ENCODE measurements at regions not wholly inside any gene's neighbourhood (a gene's known extent, or its start where the extent isn't known, plus 50 kb on each side); places are given as distances from the start of the nearest gene placed in this dataset.

DNA sequence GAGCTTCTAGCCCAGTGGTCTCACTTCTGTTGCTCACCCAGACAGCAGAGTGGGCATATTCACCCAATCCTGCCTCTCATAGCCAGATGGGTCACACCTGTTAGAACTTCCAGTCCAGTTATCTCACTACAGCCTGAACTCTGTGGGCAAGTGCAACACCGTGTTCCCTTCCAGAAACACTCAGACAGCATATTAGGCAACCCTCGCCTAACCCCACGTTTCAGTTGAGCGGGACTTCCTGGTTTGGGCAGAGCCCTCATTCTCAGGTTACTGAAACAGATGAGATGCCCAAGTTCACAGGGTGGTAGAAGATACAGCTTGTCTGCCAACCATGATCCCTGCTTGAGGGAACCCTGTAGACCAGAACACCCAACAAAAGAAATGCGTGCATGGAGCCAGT lies 538.2 kb downstream of the CYLC2 start:
- Mint-ChIP-seq H3K27me3 (no peaks in the 10 kb centered on the region), H3K9me3 (peaks cover 0 to 20% (median 5%) of the 10 kb centered on the region in 11 donors), H3K4me1 (no peaks in the 10 kb centered on the region), H3K4me3 (no peak overlapping the region), H3K36me3 (no peaks in the 10 kb centered on the region), H3K27ac (no peak overlapping the region)
- H3K27ac ChIP-seq (ENCODE audit: low read depth, low read length), result no peak overlapping the region
- CTCF ChIA-PET, result no interaction called here
- POLR2A ChIA-PET, result no interaction called here
- DNase-seq (no peak), ATAC-seq (no peak)
- no peak overlapping the region for H3K4me3 ChIP-seq (ENCODE audit: low read length)
- intact Hi-C loops (cut with micrococcal nuclease), result no loop called here
- H3K4me1 ChIP-seq (ENCODE audit: control insufficient read depth in 2 of 2, insufficient read depth in 2 of 2, low read length in 2 of 2), result no peaks in the 10 kb centered on the region
- no peaks in the 10 kb centered on the region for H3K9me3 ChIP-seq (ENCODE audit: control insufficient read depth in 2 of 3, low read length in 3 of 3)
- no peaks in the 10 kb centered on the region for H3K36me3 ChIP-seq (ENCODE audit: control insufficient read depth in 2 of 3, insufficient read depth in 3 of 3, low read length in 3 of 3)
- H3K27me3 ChIP-seq (ENCODE audit: control insufficient read depth in 2 of 2, insufficient read depth in 2 of 2, low read length in 2 of 2), result no peaks in the 10 kb centered on the region

DNA sequence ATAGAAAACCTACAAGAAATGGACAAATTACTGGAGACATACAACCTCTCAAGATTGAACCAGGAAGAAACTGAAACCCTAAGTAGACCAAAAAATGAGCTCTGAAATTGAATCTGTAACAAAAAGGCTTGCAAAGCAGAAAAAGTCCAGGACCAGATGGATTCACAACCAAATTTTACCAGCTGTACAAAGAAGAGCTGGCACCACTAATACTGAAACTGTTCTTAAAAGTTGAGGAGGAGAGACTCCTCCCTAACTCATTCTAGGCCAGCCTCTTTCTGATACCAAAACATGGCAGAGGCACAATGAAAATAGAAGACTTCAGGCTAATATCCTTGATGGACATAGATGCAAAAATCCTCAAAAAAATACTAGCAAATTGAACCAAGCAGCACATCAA lies 542.3 kb downstream of the CYLC2 start:
- ChIA-PET POLR2A (no interaction called here), CTCF (no interaction called here)
- intact Hi-C loops (cut with micrococcal nuclease), result no loop called here
- Mint-ChIP-seq H3K36me3 (no peaks in the 10 kb centered on the region), H3K4me3 (no peak overlapping the region), H3K27me3 (no peaks in the 10 kb centered on the region), H3K4me1 (no peaks in the 10 kb centered on the region), H3K27ac (no peak overlapping the region), H3K9me3 (peaks cover 3 to 38% (median 8%) of the 10 kb centered on the region in 11 donors)
- no peak for DNase-seq
- Histone ChIP-seq H3K36me3 (ENCODE audit: control insufficient read depth in 2 of 3, insufficient read depth in 3 of 3, low read length in 3 of 3) (no peaks in the 10 kb centered on the region), H3K4me3 (ENCODE audit: low read length) (no peak overlapping the region), H3K9me3 (ENCODE audit: control insufficient read depth in 2 of 3, low read length in 3 of 3) (no peaks in the 10 kb centered on the region), H3K4me1 (ENCODE audit: control insufficient read depth in 2 of 2, insufficient read depth in 2 of 2, low read length in 2 of 2) (no peaks in the 10 kb centered on the region), H3K27ac (ENCODE audit: low read depth, low read length) (no peak overlapping the region), H3K27me3 (ENCODE audit: control insufficient read depth in 2 of 2, insufficient read depth in 2 of 2, low read length in 2 of 2) (no peaks in the 10 kb centered on the region)
- no peak for ATAC-seq

DNA sequence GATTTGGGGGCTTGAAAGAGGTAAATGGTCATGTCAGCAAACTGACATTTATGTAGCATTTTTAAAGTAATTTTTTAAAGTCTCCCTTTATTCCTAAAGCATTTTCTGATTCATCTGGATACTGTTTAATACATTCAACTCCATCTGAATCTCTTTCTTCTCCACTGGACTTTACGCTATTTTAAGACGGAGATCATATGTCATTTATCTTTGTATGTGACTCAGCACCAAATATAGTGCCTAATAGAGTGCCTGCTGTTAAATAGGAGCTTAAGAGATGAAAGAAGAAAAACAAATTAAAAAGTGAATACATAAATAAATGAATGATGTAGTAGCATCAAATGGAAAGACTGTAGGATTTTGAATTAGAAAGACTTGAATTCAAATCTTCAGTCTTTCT lies 548.8 kb upstream of the SMC2 start:
- Mint-ChIP-seq H3K9me3 (peaks cover 0 to 12% (median 2%) of the 10 kb centered on the region in 11 donors), H3K4me3 (no peak overlapping the region), H3K27me3 (no peaks in the 10 kb centered on the region), H3K36me3 (no peaks in the 10 kb centered on the region), H3K4me1 (no peaks in the 10 kb centered on the region), H3K27ac (no peak overlapping the region)
- Histone ChIP-seq H3K9me3 (ENCODE audit: control insufficient read depth in 2 of 3, low read length in 3 of 3) (no peaks in the 10 kb centered on the region), H3K27ac (ENCODE audit: low read depth, low read length) (no peak overlapping the region), H3K36me3 (ENCODE audit: control insufficient read depth in 2 of 3, insufficient read depth in 3 of 3, low read length in 3 of 3) (no peaks in the 10 kb centered on the region), H3K4me3 (ENCODE audit: low read length) (no peak overlapping the region), H3K4me1 (ENCODE audit: control insufficient read depth in 2 of 2, insufficient read depth in 2 of 2, low read length in 2 of 2) (no peaks in the 10 kb centered on the region), H3K27me3 (ENCODE audit: control insufficient read depth in 2 of 2, insufficient read depth in 2 of 2, low read length in 2 of 2) (no peaks in the 10 kb centered on the region)
- DNase-seq, result no peak
- ChIA-PET CTCF (no interaction called here), POLR2A (no interaction called here)
- ATAC-seq, result no peak
- intact Hi-C loops (cut with micrococcal nuclease), result no loop called here

DNA sequence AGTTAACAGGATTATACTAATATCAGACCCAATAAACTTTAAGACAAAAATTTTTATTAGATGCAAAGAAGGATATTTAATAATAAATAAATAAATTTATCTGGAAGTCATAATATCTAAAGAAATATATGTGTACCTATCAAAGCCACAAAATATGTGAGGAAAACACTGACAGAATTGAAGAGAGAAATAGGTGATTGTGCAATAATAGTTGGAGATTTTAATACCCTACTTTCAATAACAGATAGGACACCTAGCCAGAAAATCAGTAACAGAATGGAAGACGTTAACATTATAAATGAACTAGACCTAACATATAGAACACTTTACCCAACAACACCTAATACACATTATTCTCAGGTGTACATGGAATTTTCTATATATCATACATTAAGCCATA lies 541.4 kb upstream of the SMC2 start:
- Mint-ChIP-seq H3K9me3 (peaks cover 0 to 13% (median 4%) of the 10 kb centered on the region in 11 donors), H3K4me3 (no peak overlapping the region), H3K4me1 (no peaks in the 10 kb centered on the region), H3K27me3 (no peaks in the 10 kb centered on the region), H3K36me3 (no peaks in the 10 kb centered on the region), H3K27ac (no peak overlapping the region)
- ChIA-PET POLR2A (no interaction called here), CTCF (no interaction called here)
- intact Hi-C loops (cut with micrococcal nuclease), result no loop called here
- DNase-seq, result no peak
- no peaks in the 10 kb centered on the region for H3K4me1 ChIP-seq (ENCODE audit: control insufficient read depth in 2 of 2, insufficient read depth in 2 of 2, low read length in 2 of 2)
- no peak overlapping the region for H3K4me3 ChIP-seq (ENCODE audit: low read length)
- H3K9me3 ChIP-seq (ENCODE audit: control insufficient read depth in 2 of 3, low read length in 3 of 3), result no peaks in the 10 kb centered on the region
- H3K27ac ChIP-seq (ENCODE audit: low read depth, low read length), result no peak overlapping the region
- ATAC-seq, result no peak
- H3K27me3 ChIP-seq (ENCODE audit: control insufficient read depth in 2 of 2, insufficient read depth in 2 of 2, low read length in 2 of 2), result no peaks in the 10 kb centered on the region
- H3K36me3 ChIP-seq (ENCODE audit: control insufficient read depth in 2 of 3, insufficient read depth in 3 of 3, low read length in 3 of 3), result no peaks in the 10 kb centered on the region

DNA sequence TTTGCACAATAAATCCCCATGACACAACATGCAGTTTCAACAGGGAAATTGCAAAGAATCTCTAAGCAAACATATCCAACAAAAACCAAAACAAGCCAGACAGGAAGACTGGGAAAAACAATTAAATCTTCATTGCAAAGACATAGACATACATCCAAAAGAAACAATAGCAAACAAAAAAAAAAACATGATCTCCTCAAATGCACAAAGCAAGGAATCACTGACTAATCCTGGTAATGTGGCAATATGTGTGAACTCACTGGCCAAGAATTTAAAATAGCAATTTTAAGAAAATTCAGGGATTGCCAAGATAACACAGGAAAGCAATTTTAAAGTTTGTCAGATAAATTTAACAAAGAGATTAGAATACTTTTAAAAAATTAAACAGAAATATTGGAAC lies 520.1 kb upstream of the SMC2 start:
- Mint-ChIP-seq H3K27ac (no peak overlapping the region), H3K27me3 (no peaks in the 10 kb centered on the region), H3K9me3 (peaks cover 3 to 29% (median 10%) of the 10 kb centered on the region in 11 donors), H3K36me3 (no peaks in the 10 kb centered on the region), H3K4me3 (no peak overlapping the region), H3K4me1 (no peaks in the 10 kb centered on the region)
- POLR2A ChIA-PET, result no interaction called here
- ATAC-seq (no peak), DNase-seq (no peak)
- Histone ChIP-seq H3K4me1 (ENCODE audit: control insufficient read depth in 2 of 2, insufficient read depth in 2 of 2, low read length in 2 of 2) (no peaks in the 10 kb centered on the region), H3K9me3 (ENCODE audit: control insufficient read depth in 2 of 3, low read length in 3 of 3) (peaks cover 0 to 8% (median 0%) of the 10 kb centered on the region in 3 experiments), H3K36me3 (ENCODE audit: control insufficient read depth in 2 of 3, insufficient read depth in 3 of 3, low read length in 3 of 3) (no peaks in the 10 kb centered on the region), H3K27ac (ENCODE audit: low read depth, low read length) (no peak overlapping the region), H3K27me3 (ENCODE audit: control insufficient read depth in 2 of 2, insufficient read depth in 2 of 2, low read length in 2 of 2) (no peaks in the 10 kb centered on the region), H3K4me3 (ENCODE audit: low read length) (no peak overlapping the region)
- CTCF ChIA-PET, result no interaction called here
- intact Hi-C loops (cut with micrococcal nuclease), result no loop called here

DNA sequence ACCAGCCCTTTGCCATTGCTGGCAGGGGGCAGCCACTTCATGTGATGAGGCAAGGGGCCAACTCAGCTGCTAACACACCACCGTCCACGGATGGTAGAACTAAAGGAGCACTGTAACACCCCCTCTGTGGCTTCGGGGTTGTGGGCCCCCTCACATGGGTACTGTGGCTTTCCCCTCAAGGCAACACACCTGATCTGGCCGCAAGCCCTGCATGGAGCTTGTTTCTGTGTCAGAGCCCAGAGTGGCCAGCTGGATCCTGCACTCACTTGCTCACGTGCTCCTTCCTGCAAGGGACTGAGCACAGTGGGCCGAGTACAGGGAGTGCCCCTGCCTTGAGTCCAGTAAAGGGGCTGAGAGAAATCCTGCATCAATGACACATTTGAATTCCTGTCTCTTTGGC lies 507.4 kb upstream of the SMC2 start:
- no peak overlapping the region for H3K27ac ChIP-seq (ENCODE audit: low read depth, low read length)
- ChIA-PET CTCF (no interaction called here), POLR2A (no interaction called here)
- no peak for DNase-seq
- no peak for ATAC-seq
- intact Hi-C loops (cut with micrococcal nuclease), result no loop called here
- no peaks in the 10 kb centered on the region for H3K36me3 Mint-ChIP-seq
- no peaks in the 10 kb centered on the region for H3K36me3 ChIP-seq (ENCODE audit: control insufficient read depth in 2 of 3, insufficient read depth in 3 of 3, low read length in 3 of 3)
- no peaks in the 10 kb centered on the region for H3K27me3 Mint-ChIP-seq
- no peak overlapping the region for H3K4me3 Mint-ChIP-seq
- H3K27ac Mint-ChIP-seq, result no peak overlapping the region
- H3K4me1 Mint-ChIP-seq, result no peaks in the 10 kb centered on the region
- no peaks in the 10 kb centered on the region for H3K4me1 ChIP-seq (ENCODE audit: control insufficient read depth in 2 of 2, insufficient read depth in 2 of 2, low read length in 2 of 2)
- peaks cover 0 to 12% (median 4%) of the 10 kb centered on the region in 11 donors for H3K9me3 Mint-ChIP-seq
- H3K9me3 ChIP-seq (ENCODE audit: control insufficient read depth in 2 of 3, low read length in 3 of 3), result no peaks in the 10 kb centered on the region
- H3K27me3 ChIP-seq (ENCODE audit: control insufficient read depth in 2 of 2, insufficient read depth in 2 of 2, low read length in 2 of 2), result no peaks in the 10 kb centered on the region
- no peak overlapping the region for H3K4me3 ChIP-seq (ENCODE audit: low read length)

DNA sequence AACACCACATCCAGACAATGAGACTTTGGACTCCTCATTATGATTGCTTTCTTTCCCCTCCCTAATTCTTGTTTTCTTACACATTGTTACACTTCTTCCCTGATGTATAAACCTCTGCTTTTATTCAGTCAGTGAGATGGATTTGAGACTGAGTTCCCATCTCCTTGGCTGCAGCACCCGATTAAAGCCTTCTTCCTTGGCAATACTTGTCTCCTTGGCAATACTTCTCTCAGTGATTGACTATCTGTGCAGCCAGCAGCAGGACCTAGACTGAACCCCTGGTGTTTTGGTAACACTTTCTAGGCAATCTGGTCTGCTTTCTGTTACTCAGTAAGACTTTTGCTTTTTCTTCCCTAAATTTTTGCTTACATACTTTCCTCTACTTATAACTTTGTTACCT lies 492.8 kb upstream of the SMC2 start:
- ChIA-PET POLR2A (no interaction called here), CTCF (no interaction called here)
- intact Hi-C loops (cut with micrococcal nuclease), result no loop called here
- H3K4me1 Mint-ChIP-seq, result no peaks in the 10 kb centered on the region
- Histone ChIP-seq H3K4me1 (ENCODE audit: control insufficient read depth in 2 of 2, insufficient read depth in 2 of 2, low read length in 2 of 2) (no peaks in the 10 kb centered on the region), H3K27me3 (ENCODE audit: control insufficient read depth in 2 of 2, insufficient read depth in 2 of 2, low read length in 2 of 2) (no peaks in the 10 kb centered on the region), H3K4me3 (ENCODE audit: low read length) (no peak overlapping the region), H3K27ac (ENCODE audit: low read depth, low read length) (no peak overlapping the region), H3K36me3 (ENCODE audit: control insufficient read depth in 2 of 3, insufficient read depth in 3 of 3, low read length in 3 of 3) (no peaks in the 10 kb centered on the region), H3K9me3 (ENCODE audit: control insufficient read depth in 2 of 3, low read length in 3 of 3) (no peaks in the 10 kb centered on the region)
- no peak overlapping the region for H3K27ac Mint-ChIP-seq
- no peak for ATAC-seq
- H3K4me3 Mint-ChIP-seq, result no peak overlapping the region
- DNase-seq, result no peak
- H3K36me3 Mint-ChIP-seq, result no peaks in the 10 kb centered on the region
- peaks cover 1 to 29% (median 6%) of the 10 kb centered on the region in 11 donors for H3K9me3 Mint-ChIP-seq
- no peaks in the 10 kb centered on the region for H3K27me3 Mint-ChIP-seq

Measured in naive thymus-derived CD4-positive, alpha-beta T cell (primary cell).